ENCODE measurements at regions not wholly inside any gene's neighbourhood (a gene's known extent, or its start where the extent isn't known, plus 50 kb on each side); places are given as distances from the start of the nearest gene placed in this dataset.

GRCh38 chr3:82816086-82816485, 1054.6 kb upstream of the GBE1 start:
- DNase-seq (ENCODE audit: low read depth in 1 of 2, low spot score in 1 of 2): no peak
- Histone ChIP-seq H3K27me3 (ENCODE audit: insufficient read depth, poor library complexity, severe bottlenecking) (no peaks in the 10 kb centered on the region), H3K4me3 (replicated peaks; ENCODE audit: insufficient read depth, low read length) (no peak overlapping the region), H3K27ac (replicated peaks) (no peak overlapping the region)
- TF ChIP-seq GABPA (IDR thresholded peaks at IDR 0.05; ENCODE audit: low read depth): no peak
- no peak for TF ChIP-seq POLR2AphosphoS5 (IDR thresholded peaks at IDR 0.05; ENCODE audit: low read depth)
- no peak for TF ChIP-seq CTCF (IDR thresholded peaks at IDR 0.05; ENCODE audit: insufficient read depth, low read length)
- TF ChIP-seq REST (IDR thresholded peaks at IDR 0.05; ENCODE audit: insufficient replicate concordance, low read depth): no peak
- no peak for TF ChIP-seq SPI1 (IDR thresholded peaks at IDR 0.05; ENCODE audit: borderline replicate concordance, low read depth)

- H3K4me3 ChIP-seq (replicated peaks; ENCODE audit: insufficient read depth, low read length): no peak overlapping the region
- no peaks in the 10 kb centered on the region for H3K27me3 ChIP-seq (ENCODE audit: insufficient read depth, poor library complexity, severe bottlenecking)
- no peak overlapping the region for H3K27ac ChIP-seq (replicated peaks)
- no peak for TF ChIP-seq GABPA (IDR thresholded peaks at IDR 0.05; ENCODE audit: low read depth)
- TF ChIP-seq POLR2AphosphoS5 (IDR thresholded peaks at IDR 0.05; ENCODE audit: low read depth): no peak
- TF ChIP-seq SPI1 (IDR thresholded peaks at IDR 0.05; ENCODE audit: borderline replicate concordance, low read depth): no peak
- TF ChIP-seq CTCF (IDR thresholded peaks at IDR 0.05; ENCODE audit: insufficient read depth, low read length): no peak
- no peak for TF ChIP-seq REST (IDR thresholded peaks at IDR 0.05; ENCODE audit: insufficient replicate concordance, low read depth)
- DNase-seq (ENCODE audit: low read depth in 1 of 2, low spot score in 1 of 2): no peak
Measured at GRCh38 chr3:82815417-82816058, 1054.1 kb upstream of the GBE1 start.

GRCh38 chr3:82814660-82815059, 1053.2 kb upstream of the GBE1 start:
- TF ChIP-seq REST (IDR thresholded peaks at IDR 0.05; ENCODE audit: insufficient replicate concordance, low read depth) (no peak), GABPA (IDR thresholded peaks at IDR 0.05; ENCODE audit: low read depth) (no peak), POLR2AphosphoS5 (IDR thresholded peaks at IDR 0.05; ENCODE audit: low read depth) (no peak), SPI1 (IDR thresholded peaks at IDR 0.05; ENCODE audit: borderline replicate concordance, low read depth) (no peak)
- Histone ChIP-seq H3K27me3 (ENCODE audit: insufficient read depth, poor library complexity, severe bottlenecking) (no peaks in the 10 kb centered on the region), H3K27ac (replicated peaks) (no peak overlapping the region), H3K4me3 (replicated peaks; ENCODE audit: insufficient read depth, low read length) (no peak overlapping the region)
- DNase-seq (ENCODE audit: low read depth in 1 of 2, low spot score in 1 of 2): no peak

Measured in HL-60 (cell line).